ENCODE measurements at regions not wholly inside any gene's neighbourhood (a gene's known extent, or its start where the extent isn't known, plus 50 kb on each side); places are given as distances from the start of the nearest gene placed in this dataset.

GRCh38 chr7:25853314-25853713, 298.7 kb upstream of the NFE2L3 start:
- TF ChIP-seq POLR2A (IDR thresholded peaks at IDR 0.05) = no peak
- TF ChIP-seq CTCF (IDR thresholded peaks at IDR 0.05) = no peak
